ENCODE measurements at regions not wholly inside any gene's neighbourhood (a gene's known extent, or its start where the extent isn't known, plus 50 kb on each side); places are given as distances from the start of the nearest gene placed in this dataset.

DNA sequence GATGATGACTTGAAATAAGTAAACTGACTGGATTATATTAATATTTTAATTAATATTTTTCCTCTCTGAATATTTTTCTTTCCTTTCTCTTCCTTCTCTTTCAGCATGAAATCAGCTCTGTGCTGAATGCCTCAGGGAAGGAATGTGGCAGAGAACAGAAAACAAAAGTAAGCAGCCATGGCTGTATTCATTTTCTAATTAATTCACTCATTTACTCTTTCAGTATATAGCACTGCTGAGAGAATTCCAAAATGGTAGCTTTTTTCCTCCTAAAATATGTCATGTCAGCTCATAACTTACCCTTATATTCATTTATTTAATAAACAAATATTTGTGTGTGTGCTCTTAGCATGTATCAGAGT is 522.5 kb downstream of the PTPRC start:
- DNase-seq (ENCODE audit: extremely low spot score, unreplicated experiment), result no peak
- Mint-ChIP-seq H3K36me3 (no peaks in the 10 kb centered on the region), H3K4me3 (no peak overlapping the region), H3K4me1 (ENCODE audit: unreplicated experiment) (no peaks in the 10 kb centered on the region), H3K27ac (no peak overlapping the region), H3K9me3 (no peaks in the 10 kb centered on the region), H3K27me3 (no peaks in the 10 kb centered on the region)
- TF ChIP-seq, protein P1, sequence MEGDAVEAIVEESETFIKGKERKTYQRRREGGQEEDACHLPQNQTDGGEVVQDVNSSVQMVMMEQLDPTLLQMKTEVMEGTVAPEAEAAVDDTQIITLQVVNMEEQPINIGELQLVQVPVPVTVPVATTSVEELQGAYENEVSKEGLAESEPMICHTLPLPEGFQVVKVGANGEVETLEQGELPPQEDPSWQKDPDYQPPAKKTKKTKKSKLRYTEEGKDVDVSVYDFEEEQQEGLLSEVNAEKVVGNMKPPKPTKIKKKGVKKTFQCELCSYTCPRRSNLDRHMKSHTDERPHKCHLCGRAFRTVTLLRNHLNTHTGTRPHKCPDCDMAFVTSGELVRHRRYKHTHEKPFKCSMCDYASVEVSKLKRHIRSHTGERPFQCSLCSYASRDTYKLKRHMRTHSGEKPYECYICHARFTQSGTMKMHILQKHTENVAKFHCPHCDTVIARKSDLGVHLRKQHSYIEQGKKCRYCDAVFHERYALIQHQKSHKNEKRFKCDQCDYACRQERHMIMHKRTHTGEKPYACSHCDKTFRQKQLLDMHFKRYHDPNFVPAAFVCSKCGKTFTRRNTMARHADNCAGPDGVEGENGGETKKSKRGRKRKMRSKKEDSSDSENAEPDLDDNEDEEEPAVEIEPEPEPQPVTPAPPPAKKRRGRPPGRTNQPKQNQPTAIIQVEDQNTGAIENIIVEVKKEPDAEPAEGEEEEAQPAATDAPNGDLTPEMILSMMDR (conservative IDR thresholded peaks at IDR 0.05), result no peak

DNA sequence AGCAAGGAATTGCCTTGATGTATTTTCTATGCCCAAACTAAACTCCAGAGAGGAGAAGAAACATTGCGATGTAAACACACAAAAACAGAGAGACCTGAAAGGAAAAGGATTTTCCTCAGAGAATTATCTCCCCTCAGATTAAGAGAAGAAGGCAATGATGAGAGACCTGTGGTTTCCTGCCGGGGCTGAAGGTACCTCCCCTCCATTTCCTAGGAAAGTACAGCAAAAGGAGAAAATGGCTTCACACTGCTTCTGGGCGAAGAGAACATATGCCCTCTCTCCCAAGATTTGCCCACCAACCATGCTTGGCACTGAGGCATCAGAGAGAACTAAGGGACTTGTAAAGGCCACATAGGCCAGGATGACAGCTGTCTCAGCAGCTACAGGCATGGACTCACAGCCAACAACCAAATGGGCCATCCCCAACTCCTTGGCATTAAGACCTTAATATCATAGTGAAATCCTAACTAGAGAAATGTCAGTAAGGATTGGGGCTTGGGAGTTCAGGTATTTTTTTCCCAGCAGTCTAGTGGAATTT is 523.0 kb downstream of the PTPRC start:
- H3K4me3 Mint-ChIP-seq, result no peak overlapping the region
- TF ChIP-seq, protein P1 (conservative IDR thresholded peaks at IDR 0.05), result no peak
- H3K9me3 Mint-ChIP-seq, result no peaks in the 10 kb centered on the region
- no peak for DNase-seq (ENCODE audit: extremely low spot score, unreplicated experiment)
- H3K4me1 Mint-ChIP-seq (ENCODE audit: unreplicated experiment), result no peaks in the 10 kb centered on the region
- no peaks in the 10 kb centered on the region for H3K27me3 Mint-ChIP-seq
- H3K36me3 Mint-ChIP-seq, result no peaks in the 10 kb centered on the region
- no peak overlapping the region for H3K27ac Mint-ChIP-seq

DNA sequence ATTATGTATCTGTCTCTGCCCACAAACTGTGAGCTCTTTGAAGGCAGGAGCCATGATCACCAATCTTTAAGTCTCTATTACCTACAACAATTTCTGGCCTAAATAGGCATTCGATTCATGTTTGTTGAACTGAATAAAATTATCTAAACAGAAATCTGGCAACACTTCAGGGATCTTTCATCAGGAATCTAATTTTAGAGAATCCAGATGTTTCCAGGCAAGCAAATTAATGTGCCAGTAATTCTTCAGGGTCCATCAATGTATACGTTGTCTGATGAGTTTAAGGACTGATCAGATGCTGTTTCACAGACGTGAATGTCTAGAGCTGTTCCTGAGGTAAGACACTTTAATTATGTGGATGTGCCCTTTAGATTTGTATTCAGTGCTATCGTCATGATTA is 524.4 kb downstream of the PTPRC start:
- H3K9me3 Mint-ChIP-seq, result no peaks in the 10 kb centered on the region
- DNase-seq (ENCODE audit: extremely low spot score, unreplicated experiment), result no peak
- no peak overlapping the region for H3K4me3 Mint-ChIP-seq
- TF ChIP-seq, protein P1 (conservative IDR thresholded peaks at IDR 0.05), result no peak
- no peaks in the 10 kb centered on the region for H3K4me1 Mint-ChIP-seq (ENCODE audit: unreplicated experiment)
- no peaks in the 10 kb centered on the region for H3K27me3 Mint-ChIP-seq
- H3K36me3 Mint-ChIP-seq, result no peaks in the 10 kb centered on the region
- no peak overlapping the region for H3K27ac Mint-ChIP-seq

DNA sequence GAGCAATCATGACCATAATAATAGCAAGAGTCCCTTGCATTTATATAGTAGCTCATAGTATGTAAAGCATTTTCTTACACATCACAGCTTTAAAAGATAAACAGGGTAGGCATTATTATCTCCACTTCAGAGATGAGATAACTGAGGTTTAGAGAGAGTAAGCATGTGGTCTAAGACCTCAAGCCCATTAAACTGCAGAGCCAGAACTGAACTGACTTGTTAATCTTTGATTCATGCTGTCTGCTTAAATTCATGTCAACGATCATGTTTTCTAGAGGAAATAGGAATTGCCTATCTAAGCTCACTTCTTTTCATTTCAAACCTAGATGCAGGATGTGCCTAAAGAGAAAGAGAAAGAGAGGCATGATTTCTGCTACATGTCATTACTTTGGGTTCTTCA is 524.8 kb downstream of the PTPRC start:
- H3K27ac Mint-ChIP-seq, result no peak overlapping the region

DNA sequence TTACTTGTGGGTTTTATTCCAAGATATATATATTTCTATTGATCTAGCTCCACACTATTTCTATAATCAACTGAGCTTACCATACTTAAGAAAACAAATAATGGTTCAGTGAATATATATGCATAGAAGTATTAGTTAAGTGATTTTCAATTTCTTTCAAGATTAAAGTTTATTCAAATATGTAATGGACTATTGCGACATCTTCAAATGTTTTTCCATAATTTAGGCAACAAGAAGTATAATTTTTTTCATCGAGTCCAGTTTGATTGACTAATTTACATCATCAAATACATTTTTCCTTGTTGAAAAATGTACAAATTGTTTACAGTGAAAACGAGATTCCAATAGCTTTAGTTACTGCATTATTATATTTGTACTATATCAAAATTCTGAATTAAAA is 528.6 kb downstream of the PTPRC start:
- no peak for DNase-seq (ENCODE audit: extremely low spot score, unreplicated experiment)
- H3K4me3 Mint-ChIP-seq, result no peak overlapping the region
- H3K27me3 Mint-ChIP-seq, result no peaks in the 10 kb centered on the region
- no peaks in the 10 kb centered on the region for H3K36me3 Mint-ChIP-seq
- H3K9me3 Mint-ChIP-seq, result peaks cover 3% of the 10 kb centered on the region
- TF ChIP-seq, protein P1 (conservative IDR thresholded peaks at IDR 0.05), result no peak
- H3K4me1 Mint-ChIP-seq (ENCODE audit: unreplicated experiment), result no peaks in the 10 kb centered on the region
- H3K27ac Mint-ChIP-seq, result no peak overlapping the region

More for the DNA sequence above, 524.8 kb downstream of the PTPRC start:
- Mint-ChIP-seq H3K27me3 (no peaks in the 10 kb centered on the region), H3K36me3 (no peaks in the 10 kb centered on the region), H3K9me3 (no peaks in the 10 kb centered on the region), H3K4me1 (ENCODE audit: unreplicated experiment) (no peaks in the 10 kb centered on the region), H3K4me3 (no peak overlapping the region)
- TF ChIP-seq, protein P1 (conservative IDR thresholded peaks at IDR 0.05), result no peak
- DNase-seq (ENCODE audit: extremely low spot score, unreplicated experiment), result no peak

Measured in type B pancreatic cell (in vitro differentiated cells).